Stimulated activated naive CD4-positive, alpha-beta T cell (primary cell): ENCODE measurements at regions not wholly inside any gene's neighbourhood (a gene's known extent, or its start where the extent isn't known, plus 50 kb on each side); places are given as distances from the start of the nearest gene placed in this dataset.

Source experiments
- DNase-seq, 6 experiments: peaks; one replicate each; lab custom pipeline; 2025; lab: John Stamatoyannopoulos, UW

- no peak for DNase-seq
Measured at GRCh38 chr12:97181571-97182265, 274.7 kb downstream of the NEDD1 start.

GRCh38 chr12:97182769-97183168 lies 275.7 kb downstream of the NEDD1 start:
- DNase-seq: no peak

GRCh38 chr12:97184127-97184773 lies 277.2 kb downstream of the NEDD1 start:
- no peak for DNase-seq

- DNase-seq: no peak
Measured at GRCh38 chr12:97185567-97185966, 277.0 kb upstream of the RMST start.

GRCh38 chr12:97194546-97194945 lies 268.1 kb upstream of the RMST start:
- DNase-seq: no peak

- no peak for DNase-seq
Measured at GRCh38 chr12:97200181-97200580, 262.4 kb upstream of the RMST start.

- DNase-seq: no peak
Measured at GRCh38 chr12:97203408-97203807, 259.2 kb upstream of the RMST start.

GRCh38 chr12:97209997-97210396 lies 252.6 kb upstream of the RMST start:
- DNase-seq: no peak

- DNase-seq: no peak
Measured at GRCh38 chr12:97211416-97211930, 251.1 kb upstream of the RMST start.

- no peak for DNase-seq
Measured at GRCh38 chr12:97216848-97217247, 245.8 kb upstream of the RMST start.

GRCh38 chr12:97222391-97222790 lies 240.2 kb upstream of the RMST start:
- DNase-seq: no peak

GRCh38 chr12:97223419-97223818 lies 239.2 kb upstream of the RMST start:
- DNase-seq: no peak

GRCh38 chr12:97229004-97229403 lies 233.6 kb upstream of the RMST start:
- DNase-seq: no peak

GRCh38 chr12:97235102-97235501 lies 227.5 kb upstream of the RMST start:
- DNase-seq: no peak

GRCh38 chr12:97246368-97246767 lies 216.2 kb upstream of the RMST start:
- no peak for DNase-seq

GRCh38 chr12:97250483-97250882 lies 212.1 kb upstream of the RMST start:
- DNase-seq: no peak

- DNase-seq: no peak
Measured at GRCh38 chr12:97257726-97258125, 204.9 kb upstream of the RMST start.

- no peak for DNase-seq
Measured at GRCh38 chr12:97259098-97259497, 203.5 kb upstream of the RMST start.

- DNase-seq: no peak
Measured at GRCh38 chr12:97260786-97261185, 201.8 kb upstream of the RMST start.

GRCh38 chr12:97267166-97267565 lies 195.4 kb upstream of the RMST start:
- DNase-seq: no peak

GRCh38 chr12:97267594-97268202 lies 194.9 kb upstream of the RMST start:
- DNase-seq: no peak

GRCh38 chr12:97272471-97272870 lies 190.1 kb upstream of the RMST start:
- DNase-seq: no peak

GRCh38 chr12:97274386-97274785 lies 188.2 kb upstream of the RMST start:
- DNase-seq: no peak
